ENCODE measurements at regions not wholly inside any gene's neighbourhood (a gene's known extent, or its start where the extent isn't known, plus 50 kb on each side); places are given as distances from the start of the nearest gene placed in this dataset.

GRCh38 chr9:88721495-88722279 is 186.7 kb downstream of the NXNL2 start:
- TF ChIP-seq SMC3 (IDR thresholded peaks at IDR 0.05; ENCODE audit: borderline replicate concordance, low read length), result no peak
- no peak for TF ChIP-seq EZH2 (IDR thresholded peaks at IDR 0.05; ENCODE audit: borderline replicate concordance, control insufficient read depth, low read depth, low read length)
- no peak for TF ChIP-seq EP300 (IDR thresholded peaks at IDR 0.05; ENCODE audit: borderline replicate concordance in 1 of 2, control insufficient read depth in 1 of 2, low read depth in 2 of 2, low read length in 2 of 2)
- TF ChIP-seq MYC (IDR thresholded peaks at IDR 0.05; ENCODE audit: insufficient read depth, insufficient read length, insufficient replicate concordance, low read length, severe bottlenecking), result no peak
- no peak for TF ChIP-seq SUPT20H (IDR thresholded peaks at IDR 0.05; ENCODE audit: borderline replicate concordance, control insufficient read depth, low read depth, low read length)
- TF ChIP-seq POLR2A (IDR thresholded peaks at IDR 0.05; ENCODE audit: low read depth, low read length), result no peak
